HepG2 (cell line): ENCODE measurements at regions not wholly inside any gene's neighbourhood (a gene's known extent, or its start where the extent isn't known, plus 50 kb on each side); places are given as distances from the start of the nearest gene placed in this dataset.
A peak's percentile ranks its signal among the peaks of the same experiment; 100 is the strongest.

Source experiments
- ATF2 ChIP-seq: sonication (generic); formaldehyde crosslinking; IDR thresholded peaks from 2 replicates; pipeline ENCODE4 v1.4.0; 2020; ENCODE audit warnings: missing genetic modification reagents
- ATF7 ChIP-seq, 2 experiments: fragments of 450-650 bp in 1 of 2; sonication (generic) in 1 of 2; formaldehyde crosslinking in 1 of 2; IDR thresholded peaks; 2 replicates each; pipeline versions ENCODE4 v1.4.0 to v1.6.1; 2016 to 2020; ENCODE audit warnings: antibody characterized with exemption in 1 of 2, mild to moderate bottlenecking in 1 of 2, missing genetic modification reagents in 1 of 2
- HNF1B ChIP-seq: sonication (generic); formaldehyde crosslinking; IDR thresholded peaks from 2 replicates; pipeline ENCODE4 v1.5.1; 2020; ENCODE audit warnings: mild to moderate bottlenecking, moderate library complexity, missing genetic modification reagents
- KMT2A ChIP-seq: sonication (generic); formaldehyde crosslinking; IDR thresholded peaks from 2 replicates; pipeline ENCODE4 v1.4.0; 2020; ENCODE audit warnings: missing genetic modification reagents
- LCORL ChIP-seq, 2 experiments: fragments of 450-650 bp in 1 of 2; sonication (generic) in 1 of 2; formaldehyde crosslinking in 1 of 2; IDR thresholded peaks; 2 replicates each; pipeline versions ENCODE4 v1.5.0 to v1.6.1; 2017 to 2020; ENCODE audit warnings: antibody characterized with exemption in 1 of 2, missing genetic modification reagents in 1 of 2
- NPAS2 ChIP-seq: sonication (generic); formaldehyde crosslinking; IDR thresholded peaks from 2 replicates; pipeline ENCODE4 v1.8.0; 2022; ENCODE audit warnings: mild to moderate bottlenecking, missing genetic modification reagents, borderline replicate concordance
- ONECUT2 ChIP-seq: sonication (generic); formaldehyde crosslinking; IDR thresholded peaks from 2 replicates; pipeline ENCODE4 v1.4.0; 2020; ENCODE audit warnings: missing genetic modification reagents
- POGK ChIP-seq: sonication (generic); formaldehyde crosslinking; conservative IDR thresholded peaks from 2 replicates; pipeline ENCODE4 v1.8.0; 2022; ENCODE audit warnings: mild to moderate bottlenecking, moderate library complexity, missing genetic modification reagents
- REXO4 ChIP-seq: sonication (generic); formaldehyde crosslinking; IDR thresholded peaks from 2 replicates; pipeline ENCODE4 v1.8.0; 2022; ENCODE audit warnings: missing genetic modification reagents, mild to moderate bottlenecking, borderline replicate concordance
- SMYD3 ChIP-seq: sonication (generic); formaldehyde crosslinking; IDR thresholded peaks from 2 replicates; pipeline ENCODE4 v1.8.1; 2023; ENCODE audit warnings: mild to moderate bottlenecking, missing genetic modification reagents
- XRCC5 ChIP-seq: fragments of 200-400 bp; formaldehyde crosslinking; optimal IDR thresholded peaks from 2 replicates; pipeline ENCODE3; 2017; ENCODE audit warnings: mild to moderate bottlenecking, low read length
- ZNF24 ChIP-seq: fragments of 450-650 bp; IDR thresholded peaks from 2 replicates; pipeline ENCODE4 v1.6.1; 2017; ENCODE audit warnings: antibody characterized with exemption, mild to moderate bottlenecking
- ZNF510 ChIP-seq: sonication (generic); formaldehyde crosslinking; IDR thresholded peaks from 2 replicates; pipeline ENCODE4 v1.4.0; 2020; ENCODE audit warnings: low read depth, mild to moderate bottlenecking, missing genetic modification reagents
- ZNF557 ChIP-seq: sonication (generic); formaldehyde crosslinking; IDR thresholded peaks from 2 replicates; pipeline ENCODE4 v1.4.0; 2020; ENCODE audit warnings: missing genetic modification reagents
- ZNF597 ChIP-seq: sonication (generic); formaldehyde crosslinking; IDR thresholded peaks from 2 replicates; pipeline ENCODE4 v1.5.0; 2020; ENCODE audit warnings: missing genetic modification reagents
- ZNF678 ChIP-seq: sonication (generic); formaldehyde crosslinking; IDR thresholded peaks from 2 replicates; pipeline ENCODE4 v1.4.0; 2020; ENCODE audit warnings: mild to moderate bottlenecking, missing genetic modification reagents
- ZNF687 ChIP-seq: sonication (generic); formaldehyde crosslinking; IDR thresholded peaks from 2 replicates; pipeline ENCODE4 v1.5.1; 2020; ENCODE audit warnings: mild to moderate bottlenecking, missing genetic modification reagents, moderate library complexity
- ZNF746 ChIP-seq: sonication (generic); formaldehyde crosslinking; IDR thresholded peaks from 2 replicates; pipeline ENCODE4 v1.8.0; 2022; ENCODE audit warnings: mild to moderate bottlenecking, missing genetic modification reagents
- ZNF816 ChIP-seq: sonication (generic); formaldehyde crosslinking; IDR thresholded peaks from 2 replicates; pipeline ENCODE4 v1.8.0; 2022; ENCODE audit warnings: missing genetic modification reagents, mild to moderate bottlenecking, borderline replicate concordance

GRCh38 chr13:106917673-106918556 is 350.0 kb upstream of the ARGLU1 start (continued):
- TF ChIP-seq POGK (CRISPR knock-in tag) (no peak), ZNF597 (no peak), SMYD3 (CRISPR knock-in tag) (0 out of 2 replicates have a peak, but pooled peaks have one; percentile 34), REXO4 (CRISPR knock-in tag) (no peak), ZNF746 (CRISPR knock-in tag) (no peak), HNF1B (CRISPR knock-in tag) (0 out of 2 replicates have a peak, but pooled peaks have one; percentile 20), ZNF557 (no peak), XRCC5 (peak; percentile 57), ONECUT2 (CRISPR knock-in tag) (no peak), ZNF687 (CRISPR knock-in tag) (peak; percentile 47), ZNF510 (CRISPR knock-in tag) (no peak), LCORL (IDR thresholded peaks at IDR 0.05) (no peak), LCORL (CRISPR knock-in tag; IDR thresholded peaks at IDR 0.05) (no peak), ZNF678 (CRISPR knock-in tag) (no peak), ZNF24 (no peak), ATF7 (IDR thresholded peaks at IDR 0.05) (no peak), ATF7 (CRISPR knock-in tag; IDR thresholded peaks at IDR 0.05) (no peak), ZNF816 (CRISPR knock-in tag) (no peak), NPAS2 (no peak), ATF2 (CRISPR knock-in tag) (no peak), KMT2A (no peak)
